AG04449 (cell line): ENCODE measurements at regions not wholly inside any gene's neighbourhood (a gene's known extent, or its start where the extent isn't known, plus 50 kb on each side); places are given as distances from the start of the nearest gene placed in this dataset.
A peak's percentile ranks its signal among the peaks of the same experiment; 100 is the strongest.

Source experiments
- CTCF ChIA-PET: fragments of 350-600 bp; formaldehyde crosslinking; extraction: SDS; loops from one replicate; lab custom pipeline; 2021; ENCODE audit warnings: antibody characterized with exemption; lab: Yijun Ruan, JAX
- POLR2A ChIA-PET: fragments of 400-600, 350-600 bp; formaldehyde crosslinking; extraction: SDS; loops from one replicate; lab custom pipeline; 2020; ENCODE audit warnings: antibody characterized with exemption, inconsistent platforms; lab: Yijun Ruan, JAX
- DNase-seq: peaks from one replicate; pipeline ENCODE4 v3.0.0-alpha.2; 2010; ENCODE audit warnings: low read depth, low spot score
- H3K4me3 ChIP-seq: 2 replicates; pipeline ENCODE4 v1.5.1; 2011; ENCODE audit warnings: low read depth, mild to moderate bottlenecking, control low read depth, low read length
- TF ChIP-seq, protein P1 (sequence below): IDR thresholded peaks from one replicate; pipeline ENCODE4 v1.5.1; 2011; ENCODE audit warnings: mild to moderate bottlenecking, moderate library complexity, low read length, control low read depth, inconsistent platforms; ENCODE audit not compliant: insufficient read depth; ENCODE audit errors: missing control alignments

DNA sequence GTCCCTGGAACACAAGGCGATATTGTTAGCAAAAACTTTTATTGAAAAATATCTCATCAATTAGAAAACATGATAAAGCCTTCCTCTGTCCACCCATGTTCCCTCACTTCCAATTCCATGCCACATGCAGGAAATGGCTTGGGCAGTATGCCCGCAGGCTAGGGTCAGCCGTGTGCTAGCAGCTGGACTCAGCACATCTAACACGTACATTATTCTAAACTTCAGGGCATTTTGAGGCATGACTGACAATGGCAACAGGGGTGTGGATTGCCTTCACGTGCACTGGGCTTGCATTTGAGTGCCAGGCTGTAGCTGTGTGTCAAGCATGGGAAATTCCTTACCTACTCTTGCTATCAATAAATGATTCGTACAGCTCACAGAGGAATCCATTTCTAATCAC lies 642.1 kb downstream of the INHBA start:
- no peak for DNase-seq
- CTCF ChIA-PET = no interaction called here
- no peak overlapping the region for H3K4me3 ChIP-seq
- POLR2A ChIA-PET = no interaction called here
- TF ChIP-seq, protein P1, sequence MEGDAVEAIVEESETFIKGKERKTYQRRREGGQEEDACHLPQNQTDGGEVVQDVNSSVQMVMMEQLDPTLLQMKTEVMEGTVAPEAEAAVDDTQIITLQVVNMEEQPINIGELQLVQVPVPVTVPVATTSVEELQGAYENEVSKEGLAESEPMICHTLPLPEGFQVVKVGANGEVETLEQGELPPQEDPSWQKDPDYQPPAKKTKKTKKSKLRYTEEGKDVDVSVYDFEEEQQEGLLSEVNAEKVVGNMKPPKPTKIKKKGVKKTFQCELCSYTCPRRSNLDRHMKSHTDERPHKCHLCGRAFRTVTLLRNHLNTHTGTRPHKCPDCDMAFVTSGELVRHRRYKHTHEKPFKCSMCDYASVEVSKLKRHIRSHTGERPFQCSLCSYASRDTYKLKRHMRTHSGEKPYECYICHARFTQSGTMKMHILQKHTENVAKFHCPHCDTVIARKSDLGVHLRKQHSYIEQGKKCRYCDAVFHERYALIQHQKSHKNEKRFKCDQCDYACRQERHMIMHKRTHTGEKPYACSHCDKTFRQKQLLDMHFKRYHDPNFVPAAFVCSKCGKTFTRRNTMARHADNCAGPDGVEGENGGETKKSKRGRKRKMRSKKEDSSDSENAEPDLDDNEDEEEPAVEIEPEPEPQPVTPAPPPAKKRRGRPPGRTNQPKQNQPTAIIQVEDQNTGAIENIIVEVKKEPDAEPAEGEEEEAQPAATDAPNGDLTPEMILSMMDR = no peak

DNA sequence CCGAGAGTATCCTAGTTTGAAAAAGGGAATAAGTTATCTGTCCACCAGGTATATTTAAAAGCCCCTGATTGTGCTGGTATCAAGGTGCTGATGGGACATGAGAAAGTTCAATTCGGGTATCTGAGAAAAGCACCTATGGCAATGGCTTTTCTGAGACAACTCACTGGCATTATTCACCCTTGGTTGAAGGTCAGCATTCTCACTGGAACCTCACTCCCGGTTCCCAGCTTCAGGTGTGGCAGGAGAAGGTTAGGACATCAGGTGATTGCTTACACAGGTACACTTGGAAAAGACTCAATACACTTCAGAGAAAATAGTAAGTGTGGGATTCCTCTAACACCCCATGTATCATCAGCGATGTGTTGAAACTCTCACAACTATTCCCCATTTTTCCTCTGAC lies 643.1 kb downstream of the INHBA start:
- TF ChIP-seq, protein P1 = no peak
- no peak for DNase-seq
- H3K4me3 ChIP-seq = no peak overlapping the region
- POLR2A ChIA-PET = no interaction called here
- CTCF ChIA-PET = no interaction called here

DNA sequence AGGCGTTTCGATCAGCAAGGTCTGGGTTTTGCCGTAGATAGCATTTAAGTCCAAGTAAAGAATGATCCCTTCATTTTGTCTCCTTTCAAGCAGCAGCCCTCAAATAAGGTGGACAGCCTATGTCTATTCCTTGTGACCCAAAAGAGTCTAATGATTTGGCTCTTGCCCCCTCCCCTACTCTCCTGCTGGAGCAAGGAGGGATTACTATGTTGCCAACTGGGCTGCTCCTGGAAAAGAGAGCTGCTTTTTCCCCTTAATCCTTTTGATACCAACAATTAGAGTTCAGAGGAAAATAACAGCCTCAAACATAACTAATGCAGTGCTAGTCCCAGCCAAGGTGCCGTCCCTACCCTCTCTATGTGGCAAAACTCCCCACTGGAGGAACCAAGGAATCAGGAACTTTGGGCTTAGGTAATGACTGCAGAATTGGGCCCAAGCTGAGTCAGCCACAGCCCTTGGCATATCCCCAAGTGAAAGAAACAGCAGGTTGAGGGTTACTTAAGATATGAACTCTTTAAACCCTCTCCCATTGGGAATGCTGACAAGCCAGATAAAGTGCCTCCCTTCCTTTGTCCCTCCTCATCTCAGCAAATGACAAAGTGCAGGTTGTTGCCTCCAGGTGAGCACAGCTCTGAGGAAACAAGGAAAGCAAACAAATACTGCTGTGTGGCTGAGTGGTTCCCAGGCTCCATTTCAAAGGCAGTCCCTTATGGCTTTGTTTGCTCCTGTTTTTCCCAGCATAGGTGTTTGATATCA lies 643.7 kb downstream of the INHBA start:
- TF ChIP-seq, protein P1 = no peak
- CTCF ChIA-PET = no interaction called here
- POLR2A ChIA-PET = no interaction called here
- no peak overlapping the region for H3K4me3 ChIP-seq
- no peak for DNase-seq

DNA sequence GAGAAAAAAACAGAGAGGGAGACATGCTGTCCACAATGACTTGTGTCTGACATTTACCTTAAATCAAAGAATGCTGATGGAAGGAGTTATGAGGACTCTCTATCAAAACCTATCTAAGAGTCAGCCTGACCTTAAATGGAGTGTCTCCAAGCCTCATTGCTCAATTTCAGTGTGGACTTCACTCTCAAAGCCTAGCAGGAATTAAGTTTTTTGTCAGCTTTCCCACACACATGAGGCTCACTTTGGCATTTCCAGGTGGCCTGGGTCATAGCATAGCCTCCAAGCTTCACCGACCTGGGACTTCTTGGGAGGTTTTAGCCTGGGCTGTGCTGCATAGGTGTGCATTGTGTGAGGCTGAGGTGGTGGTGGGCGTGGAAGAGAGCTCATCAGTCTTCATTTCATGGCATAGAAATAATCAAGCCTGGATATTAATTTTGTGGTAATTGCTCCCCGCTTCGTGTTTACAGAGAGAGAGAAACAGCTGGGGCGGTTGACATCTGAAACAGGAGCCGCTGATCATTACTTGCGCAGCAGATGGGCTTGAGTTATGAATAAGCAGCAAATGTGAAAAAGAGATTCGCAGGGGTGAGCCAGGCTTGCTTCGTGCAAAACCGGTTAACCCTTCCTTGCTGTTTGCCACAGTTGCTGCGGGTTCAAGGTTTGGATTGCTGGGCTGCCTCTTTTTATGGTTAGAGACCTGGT lies 647.8 kb downstream of the INHBA start:
- no peak overlapping the region for H3K4me3 ChIP-seq
- DNase-seq = no peak
- TF ChIP-seq, protein P1 = no peak
- CTCF ChIA-PET = interaction anchor here (1.0 to 2.8 kb wide), 3 partner anchors 9 to 16 kb away, joined by 3 to 8 read pairs (median 5); no protein-coding TSS in a partner anchor
- POLR2A ChIA-PET = no interaction called here

DNA sequence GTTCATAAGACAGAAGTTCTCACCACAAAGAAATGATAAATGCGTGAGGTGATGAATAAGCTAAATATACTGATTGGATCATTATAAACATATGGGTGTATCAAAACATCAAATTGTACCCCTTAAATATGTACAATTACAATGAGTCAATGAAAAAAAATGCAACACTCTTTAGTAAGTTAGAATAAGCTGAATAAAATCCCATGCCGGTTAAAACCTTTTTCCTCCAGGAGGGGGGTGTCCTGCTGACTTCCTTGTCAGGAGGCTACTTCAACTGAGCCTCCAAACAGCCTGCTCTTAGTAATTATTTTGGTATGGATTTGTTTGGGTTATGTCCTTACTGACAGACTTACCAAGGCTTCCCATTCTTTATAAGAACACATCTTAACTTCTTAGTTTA lies 649.1 kb downstream of the INHBA start:
- no peak overlapping the region for H3K4me3 ChIP-seq
- POLR2A ChIA-PET = no interaction called here
- DNase-seq = no peak
- TF ChIP-seq, protein P1 = peak; percentile 11
- CTCF ChIA-PET = interaction anchor here (0.6 to 2.8 kb wide), 2 partner anchors 15 to 291 kb away, joined by 3 to 8 read pairs; no protein-coding TSS in a partner anchor

DNA sequence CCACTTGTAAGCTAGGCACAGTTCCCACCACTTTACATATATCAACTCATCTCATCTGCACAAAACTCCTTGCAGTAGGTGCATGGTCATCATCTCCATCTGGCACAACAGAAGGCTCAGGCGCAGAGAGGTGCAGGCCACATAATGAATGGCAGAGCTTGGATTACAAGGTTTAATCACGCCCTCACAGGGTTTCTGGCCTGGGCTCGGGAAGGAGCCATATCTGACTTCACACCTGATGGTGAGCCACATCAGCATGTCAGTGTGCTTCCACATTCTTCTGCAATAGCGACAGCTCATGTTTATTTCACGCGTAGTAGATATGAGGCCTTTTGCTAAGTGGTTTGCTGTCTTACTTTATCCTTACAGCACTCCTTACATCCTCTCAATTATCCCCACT lies 650.2 kb downstream of the INHBA start:
- TF ChIP-seq, protein P1 = no peak
- H3K4me3 ChIP-seq = no peak overlapping the region
- POLR2A ChIA-PET = interaction anchor here (0.6 to 1.1 kb wide), 2 partner anchors 25 to 67 kb away, joined by 3 read pairs; no protein-coding TSS in a partner anchor
- DNase-seq = no peak
- CTCF ChIA-PET = interaction anchor here (2.8 kb wide), 1 partner anchor 14 kb away, joined by 8 read pairs; no protein-coding TSS in a partner anchor
